H9 (cell line): ENCODE measurements at regions not wholly inside any gene's neighbourhood (a gene's known extent, or its start where the extent isn't known, plus 50 kb on each side); places are given as distances from the start of the nearest gene placed in this dataset.

Source experiments
- DNase-seq: peaks from one replicate; pipeline ENCODE4 v3.0.0-alpha.2; 2017
- H2AFZ ChIP-seq: one replicate; pipeline ENCODE4 v1.6.1; 2013; ENCODE audit warnings: mild to moderate bottlenecking, low read length, control low read depth, moderate library complexity
- H2AK5ac ChIP-seq: 2 replicates; pipeline ENCODE4 v1.6.1; 2013; ENCODE audit warnings: low read length, control low read depth, mixed read lengths; ENCODE audit not compliant: insufficient read length
- H2BK120ac ChIP-seq: one replicate; pipeline ENCODE4 v1.6.1; 2013; ENCODE audit warnings: low read depth, mild to moderate bottlenecking, low read length, control low read depth, inconsistent platforms; ENCODE audit not compliant: poor library complexity, severe bottlenecking
- H2BK12ac ChIP-seq: 2 replicates; pipeline ENCODE4 v1.6.1; 2013; ENCODE audit warnings: low read length, control low read depth, mixed read lengths, low read depth; ENCODE audit not compliant: insufficient read length
- H2BK15ac ChIP-seq: 2 replicates; pipeline ENCODE4 v1.6.1; 2013; ENCODE audit warnings: low read depth, low read length, control low read depth
- H2BK20ac ChIP-seq: one replicate; pipeline ENCODE4 v1.6.1; 2013; ENCODE audit warnings: low read depth, mild to moderate bottlenecking, low read length, control low read depth, inconsistent platforms; ENCODE audit not compliant: poor library complexity, severe bottlenecking
- H2BK5ac ChIP-seq: 2 replicates; pipeline ENCODE4 v1.6.1; 2013; ENCODE audit warnings: low read length, control low read depth, mixed read lengths; ENCODE audit not compliant: insufficient read length
- H3K14ac ChIP-seq: 2 replicates; pipeline ENCODE4 v1.6.1; 2013; ENCODE audit warnings: low read length, control low read depth; ENCODE audit not compliant: insufficient read depth
- H3K18ac ChIP-seq: 2 replicates; pipeline ENCODE4 v1.6.1; 2013; ENCODE audit warnings: low read depth, mild to moderate bottlenecking, mixed read lengths, low read length, control low read depth; ENCODE audit not compliant: insufficient read length
- H3K23ac ChIP-seq: 2 replicates; pipeline ENCODE4 v1.6.1; 2013; ENCODE audit warnings: low read length, control low read depth, mixed read lengths, low read depth; ENCODE audit not compliant: insufficient read length
- H3K23me2 ChIP-seq: 2 replicates; pipeline ENCODE4 v1.6.1; 2013; ENCODE audit warnings: low read depth, mild to moderate bottlenecking, mixed read lengths, low read length, control low read depth; ENCODE audit not compliant: insufficient read length, poor library complexity, severe bottlenecking
- H3K27ac ChIP-seq: 2 replicates; pipeline ENCODE4 v1.5.1; 2013; ENCODE audit warnings: low read length, control low read depth, mixed read lengths, low read depth; ENCODE audit not compliant: insufficient read length
- H3K27me3 ChIP-seq: 2 replicates; pipeline ENCODE4 v1.6.1; 2013; ENCODE audit warnings: low read length, control low read depth, inconsistent platforms; ENCODE audit not compliant: insufficient read depth
- H3K4ac ChIP-seq: 2 replicates; pipeline ENCODE4 v1.6.1; 2013; ENCODE audit warnings: low read depth, mild to moderate bottlenecking, control low read depth, inconsistent platforms, low read length, moderate library complexity
- H3K4me1 ChIP-seq: 2 replicates; pipeline ENCODE4 v1.6.1; 2013; ENCODE audit warnings: low read length, control low read depth, inconsistent platforms; ENCODE audit not compliant: insufficient read depth
- H3K4me2 ChIP-seq: 2 replicates; pipeline ENCODE4 v1.6.1; 2013; ENCODE audit warnings: low read length, control low read depth, mixed read lengths; ENCODE audit not compliant: insufficient read length, insufficient read depth
- H3K56ac ChIP-seq: 2 replicates; pipeline ENCODE4 v1.6.1; 2013; ENCODE audit warnings: low read depth, mild to moderate bottlenecking, mixed read lengths, low read length, control low read depth; ENCODE audit not compliant: insufficient read length
- H3K79me1 ChIP-seq: 2 replicates; pipeline ENCODE4 v1.6.1; 2013; ENCODE audit warnings: low read depth, mild to moderate bottlenecking, moderate library complexity, low read length, control low read depth, inconsistent platforms; ENCODE audit not compliant: insufficient read depth, poor library complexity, severe bottlenecking
- H3K79me2 ChIP-seq: 2 replicates; pipeline ENCODE4 v1.6.1; 2013; ENCODE audit warnings: low read length, control low read depth, inconsistent platforms; ENCODE audit not compliant: insufficient read depth
- H3K9ac ChIP-seq: 2 replicates; pipeline ENCODE4 v1.6.1; 2013; ENCODE audit warnings: low read length, control low read depth, mixed read lengths; ENCODE audit not compliant: insufficient read length; ENCODE audit errors: extremely low read depth
- H3K9me3 ChIP-seq: one replicate; pipeline ENCODE4 v1.6.1; 2013; ENCODE audit warnings: low read depth, low read length, inconsistent platforms; ENCODE audit not compliant: control insufficient read depth
- H3T11ph ChIP-seq: one replicate; pipeline ENCODE4 v1.6.1; 2013; ENCODE audit warnings: mild to moderate bottlenecking, low read length, control low read depth, inconsistent platforms
- H4K20me1 ChIP-seq: one replicate; pipeline ENCODE4 v1.6.1; 2013; ENCODE audit not compliant: control insufficient read depth, insufficient read length, insufficient read depth
- H4K5ac ChIP-seq: 2 replicates; pipeline ENCODE4 v1.6.1; 2013; ENCODE audit warnings: low read depth, mild to moderate bottlenecking, mixed read lengths, low read length, control low read depth; ENCODE audit not compliant: insufficient read length
- H4K8ac ChIP-seq: replicated peaks from 2 replicates; pipeline ENCODE4 v1.6.1; 2013; ENCODE audit warnings: low read length, control low read depth, mixed read lengths, low read depth; ENCODE audit not compliant: insufficient read length
- H4K91ac ChIP-seq: 2 replicates; pipeline ENCODE4 v1.6.1; 2013; ENCODE audit warnings: low read depth, mild to moderate bottlenecking, moderate library complexity, mixed read lengths, low read length, control low read depth; ENCODE audit not compliant: insufficient read length
- H3K27ac Mint-ChIP-seq, 3 experiments: 2 replicates in 2 of 3; 3 replicates in 1 of 3; pipeline ENCODE4 v1.8.0; 2020 to 2021; ENCODE audit warnings: mixed read lengths in 3 of 3, mild to moderate bottlenecking in 1 of 3, moderate library complexity in 1 of 3
- H3K27me3 Mint-ChIP-seq: 2 replicates; pipeline ENCODE4 v1.8.0; 2021; ENCODE audit warnings: low read depth, mild to moderate bottlenecking, moderate library complexity, mixed read lengths
- H3K36me3 Mint-ChIP-seq, 3 experiments: 2 replicates in 2 of 3; 3 replicates in 1 of 3; pipeline ENCODE4 v1.8.0; 2020 to 2021; ENCODE audit warnings: low read depth in 3 of 3, mixed read lengths in 3 of 3; ENCODE audit not compliant: insufficient read depth in 1 of 3
- H3K4me1 Mint-ChIP-seq, 2 experiments: 2 replicates each; pipeline ENCODE4 v1.8.0; 2020; ENCODE audit warnings: mixed read lengths in 2 of 2
- H3K4me3 Mint-ChIP-seq, 2 experiments: 2 replicates in 1 of 2; 3 replicates in 1 of 2; pipeline ENCODE4 v1.8.0; 2020 to 2021; ENCODE audit warnings: mild to moderate bottlenecking in 2 of 2, mixed read lengths in 2 of 2, moderate library complexity in 1 of 2
- H3K9me3 Mint-ChIP-seq, 2 experiments: 2 replicates in 1 of 2; 3 replicates in 1 of 2; pipeline ENCODE4 v1.8.0; 2020; ENCODE audit warnings: mild to moderate bottlenecking in 2 of 2, mixed read lengths in 2 of 2, moderate library complexity in 1 of 2
- CTCF ChIP-seq: fragments of 200-600 bp; sonication (generic); conservative IDR thresholded peaks from 3 replicates; pipeline ENCODE4 v1.8.0; 2021; ENCODE audit warnings: antibody characterized with exemption, mild to moderate bottlenecking

GRCh38 chrX:131837325-131837724 lies 185.8 kb upstream of the STK26 start:
- Histone ChIP-seq H3K56ac (no peak overlapping the region), H4K5ac (no peak overlapping the region), H2BK120ac (no peak overlapping the region), H3K4ac (no peak overlapping the region), H4K20me1 (no peaks in the 10 kb centered on the region), H3K4me1 (no peaks in the 10 kb centered on the region), H3K79me1 (no peaks in the 10 kb centered on the region), H4K91ac (no peak overlapping the region), H4K8ac (no peak overlapping the region), H3K9ac (no peak overlapping the region), H3K4me2 (no peak overlapping the region), H2BK20ac (no peak overlapping the region), H2BK15ac (no peak overlapping the region), H3T11ph (no peak overlapping the region), H3K9me3 (no peaks in the 10 kb centered on the region), H3K23me2 (no peaks in the 10 kb centered on the region), H2AK5ac (no peak overlapping the region), H2BK12ac (no peak overlapping the region), H2AFZ (no peak overlapping the region), H3K23ac (no peak overlapping the region), H2BK5ac (no peak overlapping the region), H3K27me3 (no peaks in the 10 kb centered on the region), H3K27ac (no peak overlapping the region), H3K18ac (no peak overlapping the region), H3K14ac (no peak overlapping the region), H3K79me2 (no peaks in the 10 kb centered on the region)
- no peak for DNase-seq
- Mint-ChIP-seq H3K9me3 (peaks cover 0 to 2% of the 10 kb centered on the region in 2 experiments; a peak in 1 of 5 replicates), H3K36me3 (no peaks in the 10 kb centered on the region), H3K27ac (no peak overlapping the region), H3K4me3 (no peak overlapping the region), H3K4me1 (peaks cover 5 to 8% of the 10 kb centered on the region in 2 experiments), H3K27me3 (peaks cover 2% of the 10 kb centered on the region; the same call in 1 of the 2 replicates)
- no peak for TF ChIP-seq CTCF
